Neural progenitor cell (in vitro differentiated cells): ENCODE measurements at regions not wholly inside any gene's neighbourhood (a gene's known extent, or its start where the extent isn't known, plus 50 kb on each side); places are given as distances from the start of the nearest gene placed in this dataset.

Source experiments
- CTCF ChIP-seq: fragments of 200-600 bp; sonication (generic); IDR thresholded peaks from 2 replicates; pipeline ENCODE4 v1.5.1; 2017; ENCODE audit warnings: antibody characterized with exemption, mild to moderate bottlenecking
- EZH2 ChIP-seq: fragments of 200-600 bp; sonication (generic); IDR thresholded peaks from 2 replicates; pipeline ENCODE4 v1.6.1; 2017; ENCODE audit warnings: antibody characterized with exemption, mild to moderate bottlenecking, moderate library complexity

GRCh38 chr11:38809521-38809920 is 2211.5 kb upstream of the RAG2 start:
- TF ChIP-seq EZH2, result no peak
- TF ChIP-seq CTCF, result no peak
